HG03196 (cell line): ENCODE measurements at regions not wholly inside any gene's neighbourhood (a gene's known extent, or its start where the extent isn't known, plus 50 kb on each side); places are given as distances from the start of the nearest gene placed in this dataset.

Source experiments
- ATAC-seq: cut with Tn5 transposase; IDR thresholded peaks from one replicate; pipeline ENCODE4 v1.9.1; 2021; ENCODE audit not compliant: unreplicated experiment

DNA sequence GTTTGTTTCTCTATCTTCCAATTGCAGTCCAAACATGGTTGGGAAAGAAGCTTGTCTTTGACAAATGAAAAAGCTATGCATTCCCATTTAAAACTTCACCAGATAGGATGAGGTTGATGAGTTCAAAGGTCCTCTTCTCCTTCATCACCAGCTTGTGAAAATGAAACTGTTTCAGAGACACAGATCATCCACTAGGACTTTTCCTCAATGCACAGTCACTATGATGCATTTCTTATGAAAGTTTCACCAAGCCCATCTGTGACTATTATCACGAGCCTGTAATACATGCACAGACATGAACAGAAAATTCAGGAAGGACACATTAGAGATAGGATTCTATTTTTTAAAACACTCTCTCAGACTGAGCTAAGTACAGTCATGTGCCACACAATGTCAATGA lies 644.4 kb downstream of the PLCL1 start:
- ATAC-seq, result no peak

DNA sequence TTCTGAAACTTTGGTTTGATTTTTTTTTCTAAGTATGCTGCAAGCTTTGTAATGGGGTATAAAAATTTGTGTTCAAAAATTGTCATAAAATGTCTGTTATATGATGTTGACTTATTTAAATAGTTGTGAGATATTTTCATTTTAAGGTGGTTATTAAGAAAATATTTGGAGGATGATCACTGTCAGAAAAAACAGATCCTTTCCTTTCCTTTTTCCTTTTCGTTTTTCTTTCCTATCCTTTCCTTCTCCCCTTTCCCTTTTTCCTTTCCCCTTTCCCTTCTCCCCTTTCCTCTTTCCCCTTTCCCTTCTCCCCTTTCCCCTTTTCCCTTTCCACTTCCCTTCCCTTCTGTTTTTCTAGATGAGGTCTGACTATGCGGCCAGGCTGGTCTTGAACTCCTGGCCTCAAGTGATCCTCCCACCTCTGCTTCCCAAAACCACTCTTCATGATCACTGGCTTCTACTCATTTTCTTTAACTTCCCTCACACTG lies 640.5 kb downstream of the PLCL1 start:
- no peak for ATAC-seq

DNA sequence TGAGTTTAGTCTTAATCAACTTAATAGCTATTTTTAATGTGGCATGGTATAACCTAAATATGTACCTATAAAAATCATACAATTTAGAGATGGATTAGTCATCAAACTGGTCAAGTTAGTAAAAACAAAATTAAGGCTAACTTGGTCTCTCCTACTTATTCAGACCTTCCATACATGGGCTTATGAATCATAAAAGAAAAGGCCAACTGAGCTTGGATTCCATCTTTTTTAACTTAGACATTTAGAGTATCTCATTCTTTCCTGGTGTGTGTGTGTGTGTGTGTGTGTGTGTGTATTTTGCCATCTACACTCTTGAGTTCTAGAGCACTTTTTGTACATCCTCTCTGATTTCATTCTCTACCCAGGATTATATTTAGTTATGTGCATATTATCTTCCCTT lies 637.5 kb downstream of the PLCL1 start:
- no peak for ATAC-seq

DNA sequence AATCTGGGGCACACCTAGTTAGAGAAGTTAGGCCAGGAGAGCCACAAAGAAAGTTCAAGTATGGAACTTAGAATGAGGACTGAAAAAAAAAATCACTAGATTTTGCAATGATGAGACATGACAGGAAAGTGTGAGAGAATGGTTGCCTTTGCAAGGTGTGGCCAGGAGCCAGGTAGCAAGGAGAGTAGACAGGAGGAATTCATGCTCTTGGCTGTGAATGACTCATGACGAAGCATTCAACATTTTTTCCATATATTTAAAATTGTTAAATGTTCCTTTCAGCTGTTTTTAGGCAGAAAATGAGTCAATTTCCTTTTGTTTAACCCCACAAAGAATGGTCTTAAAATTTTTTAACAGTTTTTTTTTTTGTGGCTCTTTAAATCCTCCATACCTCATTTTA lies 636.9 kb downstream of the PLCL1 start:
- no peak for ATAC-seq

DNA sequence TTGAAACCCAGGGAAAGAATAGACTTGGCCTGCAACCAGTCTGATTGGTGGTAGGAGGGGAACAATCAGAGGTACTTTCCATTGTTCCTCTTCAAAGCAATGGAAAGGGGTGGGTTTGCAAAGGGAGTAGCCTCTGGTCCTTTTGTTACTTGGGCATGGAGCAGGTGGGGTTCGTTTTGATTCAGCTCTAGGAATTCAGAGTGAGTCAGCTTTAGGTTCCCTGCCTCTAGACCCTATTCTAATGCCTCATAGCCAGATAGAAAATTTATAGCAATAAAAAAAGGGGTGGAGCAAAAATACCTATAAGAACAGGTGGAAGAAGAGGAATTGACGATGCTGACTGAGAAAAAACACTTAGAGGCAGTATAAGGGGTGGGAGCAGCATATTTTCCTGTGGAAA lies 636.4 kb downstream of the PLCL1 start:
- ATAC-seq, result no peak

DNA sequence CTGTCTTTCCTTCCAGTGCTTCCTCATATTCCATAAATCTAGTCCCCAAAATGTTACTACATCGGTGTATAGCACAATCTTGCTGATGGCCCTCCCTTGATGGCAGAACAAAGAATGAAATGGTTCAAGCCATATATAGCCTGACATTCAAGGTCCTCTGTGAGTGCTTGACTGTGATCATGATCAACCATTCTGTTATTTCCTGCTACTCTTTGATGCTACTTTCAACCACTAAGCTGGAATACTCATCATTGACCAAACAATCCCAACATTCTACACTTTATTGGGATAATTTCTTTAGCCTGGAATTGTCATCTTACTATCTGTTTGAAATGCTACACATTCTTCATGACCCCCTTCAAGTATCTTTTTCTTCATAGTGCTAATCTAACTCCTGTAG lies 633.9 kb downstream of the PLCL1 start:
- no peak for ATAC-seq

DNA sequence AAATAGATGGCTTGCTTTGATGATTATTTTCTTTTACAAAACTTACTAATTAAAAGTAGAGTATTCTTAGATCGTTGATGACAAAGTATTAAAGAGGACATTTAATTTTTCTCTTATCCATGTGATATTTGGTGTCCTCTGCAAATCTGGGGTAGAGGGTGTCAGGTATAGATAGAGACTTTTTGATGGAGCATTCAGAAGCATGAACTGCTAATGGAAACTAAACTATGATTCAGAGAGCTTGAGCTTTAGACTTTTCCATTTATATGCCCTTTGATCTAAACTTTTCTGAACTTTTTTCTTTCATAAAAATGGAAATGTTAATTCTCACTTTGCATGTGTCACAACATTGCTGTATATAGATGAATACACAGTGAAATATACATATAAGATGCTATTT lies 619.7 kb downstream of the PLCL1 start:
- no peak for ATAC-seq

DNA sequence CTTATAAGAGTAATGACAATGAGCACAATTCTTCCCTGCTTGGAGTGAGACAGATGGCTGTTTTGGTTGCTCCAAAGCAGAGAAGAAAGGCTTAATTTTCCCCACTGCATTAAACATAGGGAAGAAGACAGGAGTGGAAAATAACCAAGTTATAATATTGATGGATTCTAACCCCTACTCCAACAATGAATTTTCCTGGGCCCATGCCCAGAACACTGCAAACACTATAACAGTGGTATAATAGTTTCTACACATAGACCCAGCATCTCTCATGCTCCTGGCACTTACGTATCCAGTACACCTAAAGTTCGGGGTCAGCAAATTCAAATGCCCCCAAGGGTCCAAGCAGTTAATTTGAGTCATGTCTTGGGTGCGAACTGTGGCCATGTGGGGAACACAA lies 613.4 kb downstream of the PLCL1 start:
- ATAC-seq, result no peak

DNA sequence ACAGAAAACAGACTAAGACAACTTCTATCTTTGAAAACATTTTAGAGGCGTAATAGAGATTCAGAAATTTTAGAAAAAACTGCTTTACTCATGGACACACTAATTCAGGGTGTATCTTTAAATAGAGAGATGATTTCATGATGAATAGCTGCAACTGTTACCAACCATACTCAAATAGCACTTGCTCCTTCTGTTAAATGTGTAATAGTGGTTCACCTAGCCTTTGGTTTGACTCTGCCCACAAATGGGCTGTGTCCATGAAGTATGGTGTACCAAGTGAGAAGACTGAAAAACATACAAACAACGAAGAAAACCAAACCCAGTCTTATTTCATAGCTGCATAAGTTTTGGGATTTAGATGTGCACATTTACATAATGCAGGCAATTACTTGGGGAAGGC lies 610.6 kb downstream of the PLCL1 start:
- no peak for ATAC-seq

DNA sequence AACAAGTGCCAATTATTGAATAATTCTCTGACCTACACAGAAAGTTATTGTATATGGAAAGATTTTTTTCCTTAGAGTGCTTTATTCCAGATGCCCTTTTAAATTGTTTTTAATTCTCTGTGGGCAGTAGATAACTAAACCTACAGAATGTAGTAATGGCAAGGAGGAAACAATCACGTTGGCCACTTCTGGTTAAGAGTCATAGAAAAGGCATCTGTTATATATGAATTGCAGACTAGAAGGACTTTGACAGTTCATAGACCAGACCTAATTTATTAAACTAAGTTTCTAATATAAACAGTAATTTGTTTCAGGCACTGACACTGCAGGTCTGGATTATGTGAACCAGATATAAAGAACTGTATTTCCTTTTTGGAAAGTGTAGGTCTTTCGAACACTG lies 607.5 kb downstream of the PLCL1 start:
- no peak for ATAC-seq

DNA sequence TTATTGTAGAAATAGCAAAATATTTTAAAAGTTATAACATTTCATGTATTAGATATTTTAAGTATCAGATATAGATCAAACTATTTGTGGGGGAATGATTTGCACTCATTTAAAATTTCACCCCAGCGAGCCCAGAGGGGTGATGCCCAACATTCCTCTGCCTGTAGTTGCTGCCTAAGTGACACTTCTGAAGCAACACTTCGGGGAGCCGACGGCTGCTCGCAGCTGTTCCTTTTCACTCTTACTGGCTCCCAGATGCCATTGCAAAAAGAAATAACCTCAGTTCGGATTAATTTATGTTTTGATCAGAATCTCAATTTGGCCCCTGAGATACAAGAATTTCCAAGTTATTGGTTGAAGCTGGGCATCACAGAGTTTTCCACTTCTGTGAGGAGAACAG lies 603.8 kb downstream of the PLCL1 start:
- no peak for ATAC-seq

DNA sequence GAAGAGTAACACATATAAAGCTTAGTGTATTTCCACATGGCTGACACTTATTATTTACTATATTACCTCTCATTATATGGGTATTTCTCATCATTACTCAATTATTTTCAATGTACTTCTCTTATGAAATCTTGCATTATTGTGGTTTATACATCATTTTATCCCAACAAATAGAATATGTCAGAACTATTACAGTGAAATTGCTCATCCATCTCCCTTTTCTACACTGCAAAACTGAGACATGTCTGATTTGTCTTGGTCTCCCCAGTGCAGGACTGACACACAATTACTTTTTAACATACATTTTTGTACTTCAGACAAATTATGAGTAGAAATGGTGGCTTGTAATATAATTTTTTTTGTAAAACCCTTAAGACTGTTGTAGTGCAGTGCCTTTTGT lies 600.9 kb downstream of the PLCL1 start:
- ATAC-seq, result no peak

DNA sequence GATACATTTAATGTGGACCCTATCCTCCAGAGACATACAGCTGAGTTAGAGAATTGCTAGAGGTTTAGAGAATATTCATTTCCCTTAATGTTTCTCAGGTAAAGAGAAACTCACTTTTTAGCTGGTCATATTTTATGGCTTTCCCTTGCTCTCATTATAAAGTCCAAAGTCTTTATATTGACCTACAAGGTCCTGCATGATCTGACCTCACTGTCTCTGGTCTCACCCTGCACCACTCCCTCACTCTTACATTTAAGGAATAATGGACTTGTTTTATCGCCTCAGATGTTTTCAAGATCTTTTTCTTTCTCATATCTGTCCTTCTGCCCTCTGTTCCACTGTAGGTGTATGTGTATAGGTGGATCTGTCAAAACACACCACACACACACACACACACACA lies 597.3 kb downstream of the PLCL1 start:
- no peak for ATAC-seq

DNA sequence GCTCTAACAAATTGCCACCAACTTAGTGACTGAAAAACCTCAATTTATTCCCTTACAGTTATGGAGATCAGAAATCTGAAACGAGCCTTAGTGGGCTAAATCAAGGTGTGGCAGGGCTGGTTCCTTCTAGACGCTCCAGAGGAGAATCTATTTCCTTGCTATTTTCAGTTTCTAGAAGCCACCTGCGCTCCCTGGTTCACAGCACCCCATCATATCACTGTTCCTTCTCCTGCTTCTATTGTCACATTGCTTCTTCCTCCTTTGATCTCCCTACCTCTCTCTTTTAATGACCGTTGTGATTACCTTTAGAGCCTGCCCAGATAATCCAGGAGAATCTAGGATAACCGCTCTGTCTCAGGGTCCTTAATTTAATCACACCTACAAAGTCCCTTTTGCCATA lies 596.6 kb downstream of the PLCL1 start:
- ATAC-seq, result no peak

DNA sequence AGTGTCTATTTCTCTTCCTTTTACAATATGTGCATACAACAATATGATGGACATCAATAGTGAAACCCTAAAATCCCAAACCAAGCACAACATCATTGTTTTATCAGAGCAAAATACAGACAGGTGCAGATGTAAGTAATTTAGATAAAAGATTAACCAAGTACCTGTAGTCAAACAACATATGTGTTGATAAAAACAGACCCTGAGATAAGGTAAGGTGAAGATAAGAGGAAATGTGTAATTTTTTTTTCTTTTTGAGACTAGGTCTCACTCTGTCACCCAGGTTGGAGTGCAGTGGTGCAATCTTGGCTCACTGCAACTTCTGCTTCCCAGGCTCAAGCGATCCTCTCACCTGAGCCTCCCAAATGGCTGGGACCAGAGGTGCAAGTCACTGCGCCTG lies 589.8 kb downstream of the PLCL1 start:
- no peak for ATAC-seq

DNA sequence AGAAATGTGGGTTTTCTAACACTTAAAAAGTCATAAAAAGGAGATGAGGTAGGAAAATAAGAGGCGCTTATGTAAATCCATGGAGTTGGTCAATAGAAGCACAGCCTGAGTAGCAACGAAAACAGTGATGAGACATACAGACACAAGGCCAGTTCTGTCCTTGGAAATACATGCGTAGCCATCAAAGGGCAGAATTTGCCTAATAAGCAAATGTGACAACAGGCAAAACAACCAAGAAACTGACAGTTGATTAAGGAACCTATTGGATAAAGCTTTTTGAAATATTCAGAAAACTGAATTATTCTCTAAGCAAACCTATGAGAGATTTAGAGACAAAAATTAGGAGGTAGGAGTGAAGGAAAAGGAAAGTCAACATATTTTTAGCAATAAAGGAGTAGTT lies 586.3 kb downstream of the PLCL1 start:
- no peak for ATAC-seq

DNA sequence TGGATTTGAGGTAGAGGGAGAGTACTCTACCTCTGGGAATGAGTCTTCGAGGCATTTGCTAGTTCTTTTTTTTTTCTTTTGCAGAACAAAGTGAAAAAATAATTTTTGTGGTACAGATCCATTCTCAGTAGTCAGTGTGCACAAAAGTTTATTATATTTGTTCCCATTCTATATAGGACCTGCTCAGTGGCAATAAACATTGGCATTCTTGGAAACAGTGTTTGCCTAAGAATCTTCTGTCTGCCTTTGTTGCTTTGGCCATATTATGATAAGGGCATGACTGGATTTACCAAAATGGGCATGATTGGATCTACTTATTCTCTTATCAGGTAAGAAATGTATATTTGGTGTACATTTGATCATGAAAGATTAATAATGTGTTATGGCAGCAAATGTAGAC lies 583.3 kb downstream of the PLCL1 start:
- ATAC-seq, result no peak

DNA sequence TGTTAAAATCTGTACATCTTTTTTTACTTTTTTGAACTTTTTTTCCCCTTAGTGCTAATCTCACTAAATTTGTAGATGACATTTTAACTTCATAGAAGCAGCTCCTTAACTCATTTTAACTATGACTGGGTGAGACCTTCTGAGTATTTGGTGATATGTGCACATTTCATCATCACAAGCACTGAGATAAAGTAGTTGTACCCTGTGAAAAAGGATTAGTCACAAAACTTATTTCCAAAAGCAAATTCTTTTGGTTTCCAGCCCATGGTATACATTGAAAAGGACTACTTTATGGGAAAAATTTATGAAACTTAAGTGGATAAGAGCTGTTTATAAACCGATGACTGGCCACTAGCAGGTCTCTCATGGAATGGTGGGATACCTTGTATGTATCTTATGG lies 581.5 kb downstream of the PLCL1 start:
- no peak for ATAC-seq

DNA sequence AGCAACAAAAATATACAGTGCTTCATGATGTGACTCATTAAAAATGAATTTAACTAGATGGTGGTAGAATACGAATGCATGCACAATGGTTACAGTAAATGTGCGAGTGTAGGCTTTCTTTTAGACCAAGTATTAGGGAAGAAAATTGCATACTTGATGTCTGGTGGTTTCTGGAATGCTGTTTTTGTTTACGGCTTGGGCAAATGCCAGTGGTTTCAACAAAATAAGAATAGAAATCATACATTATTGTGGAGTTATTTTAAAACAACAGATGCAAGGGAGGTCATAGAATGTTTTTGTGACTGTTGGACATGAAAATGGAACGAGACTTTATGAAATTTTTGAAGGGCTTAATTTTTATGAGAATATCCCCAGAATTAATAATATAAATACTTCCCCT lies 580.9 kb downstream of the PLCL1 start:
- no peak for ATAC-seq

DNA sequence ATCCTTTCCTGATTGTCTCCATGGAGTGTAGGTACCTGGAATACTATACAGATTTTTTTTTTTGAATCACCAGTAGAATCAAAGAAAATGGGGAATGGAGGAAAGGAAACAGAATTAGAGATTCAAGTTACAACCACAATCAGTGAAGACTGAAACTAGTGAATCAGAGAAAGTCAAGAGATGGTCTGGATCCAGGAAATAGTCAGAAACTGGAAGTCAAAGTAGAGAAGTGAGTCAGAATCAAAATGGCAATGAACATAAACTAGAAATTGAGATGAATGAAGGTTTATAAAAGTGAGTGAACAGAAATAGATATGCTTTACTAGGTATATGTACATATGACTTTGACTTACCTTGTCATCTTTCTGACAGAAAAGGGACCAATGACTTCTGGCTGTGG lies 579.0 kb downstream of the PLCL1 start:
- ATAC-seq, result no peak

DNA sequence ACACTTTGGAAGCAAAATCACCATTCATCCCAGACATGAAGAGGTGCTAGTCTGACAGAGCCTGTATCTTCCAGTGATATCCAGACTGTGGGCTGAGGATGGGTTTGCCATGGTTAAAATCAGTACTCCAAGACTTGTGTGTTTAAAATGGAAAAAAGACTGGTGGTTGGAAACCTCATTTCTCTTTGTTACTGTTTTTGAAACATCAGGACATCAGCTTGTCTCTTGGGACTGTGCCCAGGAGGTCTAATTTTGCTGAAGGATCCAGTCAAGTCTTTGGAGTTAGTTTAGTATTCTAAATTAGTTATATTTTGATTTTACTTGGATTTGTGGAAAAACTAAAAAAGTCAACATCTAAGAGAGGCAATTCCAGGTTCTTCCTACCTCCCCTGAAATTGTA lies 578.4 kb downstream of the PLCL1 start:
- ATAC-seq, result no peak

DNA sequence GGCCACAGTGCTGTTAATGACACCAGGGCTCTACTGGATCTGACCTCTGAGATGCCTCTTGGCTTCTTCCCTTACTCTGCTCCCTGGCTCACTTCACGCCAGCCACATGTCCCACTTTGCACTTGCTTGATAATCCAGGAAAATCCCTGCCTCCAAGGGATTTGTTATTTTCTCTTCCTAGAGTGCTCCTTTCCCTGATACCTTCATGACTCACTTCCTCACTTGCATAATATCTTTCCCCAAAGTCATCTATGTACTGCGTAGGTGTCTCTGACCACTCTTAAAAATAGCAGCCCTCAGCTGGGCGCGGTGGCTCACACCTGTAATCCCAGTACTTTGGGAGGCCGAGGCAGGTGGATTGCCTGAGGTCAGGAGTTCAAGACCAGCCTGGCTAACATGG lies 572.3 kb downstream of the PLCL1 start:
- no peak for ATAC-seq

DNA sequence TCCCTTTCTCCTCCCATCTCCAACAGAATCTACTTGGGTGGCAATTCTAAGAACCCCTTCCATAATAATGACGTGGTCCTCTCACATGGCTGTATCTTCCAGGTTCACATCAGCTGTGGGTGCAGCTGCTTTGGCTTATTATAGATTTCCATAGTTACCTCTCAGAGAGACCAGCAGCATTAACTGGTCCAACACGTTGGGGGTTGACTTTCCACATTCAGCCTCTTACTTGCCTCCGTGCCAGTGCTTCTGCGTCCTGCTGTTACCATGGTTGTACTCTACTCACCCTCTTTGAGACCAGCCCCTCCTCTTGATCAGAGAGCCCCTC lies 570.7 kb downstream of the PLCL1 start:
- no peak for ATAC-seq

DNA sequence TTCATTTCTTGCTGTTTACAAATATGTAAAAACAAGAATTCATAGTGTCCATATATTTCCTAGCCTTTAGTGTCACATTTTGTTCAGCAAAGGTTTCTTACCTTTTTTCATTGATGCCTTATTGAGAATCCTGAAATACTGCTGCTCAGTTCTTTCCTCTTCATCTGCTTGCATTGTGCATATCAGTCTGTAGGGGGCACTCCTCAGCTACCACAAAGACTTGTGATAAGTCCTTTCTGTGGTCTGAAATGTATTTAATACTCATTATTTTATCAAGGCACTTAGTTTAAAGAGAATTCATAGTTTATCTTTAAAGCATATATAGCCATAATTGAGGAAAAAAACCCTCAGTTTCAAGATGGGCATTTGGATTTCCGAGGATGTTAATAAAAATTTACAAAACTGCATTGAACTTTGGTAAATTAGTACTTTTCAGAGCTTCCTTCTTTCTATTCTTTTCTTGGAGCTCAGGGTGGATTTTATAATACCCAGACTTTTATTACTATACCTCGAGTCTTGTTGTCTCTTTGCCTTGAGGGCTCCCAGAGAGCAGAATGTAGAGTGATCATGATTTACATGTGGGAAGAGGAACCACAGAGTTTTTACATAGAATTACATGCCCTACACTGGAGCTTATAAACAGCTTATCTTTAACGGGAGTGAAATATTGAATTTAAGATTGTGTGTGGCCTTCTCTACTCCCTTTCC lies 570.1 kb downstream of the PLCL1 start:
- ATAC-seq, result no peak
